ENCODE measurements at regions not wholly inside any gene's neighbourhood (a gene's known extent, or its start where the extent isn't known, plus 50 kb on each side); places are given as distances from the start of the nearest gene placed in this dataset.

DNA sequence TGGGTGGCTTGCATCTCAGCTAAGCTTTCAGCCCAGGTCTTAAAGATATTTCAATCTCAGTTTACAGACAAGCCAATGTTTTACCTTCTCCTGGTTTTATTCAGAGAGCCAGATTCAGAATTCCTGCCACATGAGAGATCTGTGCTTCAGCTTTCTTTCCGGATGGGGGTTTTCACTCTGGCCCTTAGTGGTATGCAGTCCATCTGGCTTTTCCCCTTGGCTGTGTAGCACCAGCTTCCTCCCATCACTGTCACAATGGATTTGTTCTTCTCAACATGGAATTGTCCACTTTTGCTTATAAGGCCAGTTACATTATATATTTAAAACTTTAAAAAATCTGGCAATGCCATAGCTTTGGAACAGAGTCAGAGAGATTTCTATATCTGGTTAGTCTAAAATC is 303.9 kb downstream of the ETS1 start:
- no peak overlapping the region for H3K9ac ChIP-seq (ENCODE audit: low read depth in 1 of 3, low read length in 3 of 3)
- no peak overlapping the region for H3K27ac ChIP-seq (ENCODE audit: low read depth, low read length)
- no peaks in the 10 kb centered on the region for H3K36me3 ChIP-seq (ENCODE audit: control insufficient read depth in 3 of 3, insufficient read depth in 3 of 3, low read length in 3 of 3)
- H3K9me3 ChIP-seq (ENCODE audit: control insufficient read depth in 3 of 3, low read length in 3 of 3), result no peaks in the 10 kb centered on the region
- H3K4me1 ChIP-seq (ENCODE audit: control insufficient read depth in 3 of 3, insufficient read depth in 3 of 3, low read length in 3 of 3), result no peaks in the 10 kb centered on the region
- H3K27me3 ChIP-seq (ENCODE audit: control insufficient read depth in 3 of 3, insufficient read depth in 3 of 3, low read length in 3 of 3), result no peaks in the 10 kb centered on the region
- no peak overlapping the region for H3K4me3 ChIP-seq (ENCODE audit: low read length in 3 of 3)

DNA sequence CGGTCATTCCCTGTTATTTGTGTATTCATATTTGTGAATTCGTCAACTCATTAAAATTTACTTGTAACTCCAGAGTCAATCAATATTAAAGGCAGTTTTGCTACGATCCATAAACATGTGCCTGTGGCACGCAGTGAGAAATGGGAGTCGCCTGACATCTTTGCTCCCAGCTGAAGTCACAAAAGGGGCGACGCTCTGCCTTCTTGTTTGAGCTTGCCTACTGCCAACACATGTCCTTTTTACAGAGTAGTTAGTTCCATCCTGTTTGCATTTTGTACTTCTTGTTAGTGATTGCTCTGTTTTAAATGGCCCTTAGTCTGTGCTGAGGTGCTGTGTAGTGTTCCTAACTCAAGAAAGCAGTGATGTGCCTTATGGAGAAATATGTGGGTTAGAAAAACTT is 305.3 kb downstream of the ETS1 start:
- Histone ChIP-seq H3K36me3 (ENCODE audit: control insufficient read depth in 3 of 3, insufficient read depth in 3 of 3, low read length in 3 of 3) (no peaks in the 10 kb centered on the region), H3K4me1 (ENCODE audit: control insufficient read depth in 3 of 3, insufficient read depth in 3 of 3, low read length in 3 of 3) (no peaks in the 10 kb centered on the region), H3K27ac (ENCODE audit: low read depth, low read length) (no peak overlapping the region)

DNA sequence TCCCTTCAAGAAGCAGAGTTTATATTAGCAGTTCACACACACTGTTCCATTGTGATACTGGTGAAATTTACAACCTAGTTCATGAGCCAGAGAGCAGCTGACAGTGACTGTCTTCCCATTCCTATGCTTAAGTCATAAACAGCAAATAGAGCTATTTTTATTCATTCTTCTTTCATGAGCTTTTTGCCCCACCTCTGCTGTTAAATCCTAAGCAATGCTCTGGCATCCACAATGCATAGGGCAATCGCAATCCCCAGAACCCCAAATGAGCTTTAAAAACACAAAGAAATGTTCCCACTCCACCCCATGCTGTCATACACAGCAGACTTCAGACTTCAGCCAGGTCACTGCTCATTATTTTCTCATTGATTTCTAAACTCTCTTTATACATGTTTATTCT is 307.5 kb downstream of the ETS1 start:
- no peak overlapping the region for H3K27ac ChIP-seq (ENCODE audit: low read depth, low read length)
- no peak overlapping the region for H3K9ac ChIP-seq (ENCODE audit: low read depth in 1 of 3, low read length in 3 of 3)
- H3K4me1 ChIP-seq (ENCODE audit: control insufficient read depth in 3 of 3, insufficient read depth in 3 of 3, low read length in 3 of 3), result no peaks in the 10 kb centered on the region
- H3K4me3 ChIP-seq (ENCODE audit: low read length in 3 of 3), result no peak overlapping the region
- no peaks in the 10 kb centered on the region for H3K27me3 ChIP-seq (ENCODE audit: control insufficient read depth in 3 of 3, insufficient read depth in 3 of 3, low read length in 3 of 3)
- no peaks in the 10 kb centered on the region for H3K9me3 ChIP-seq (ENCODE audit: control insufficient read depth in 3 of 3, low read length in 3 of 3)
- H3K36me3 ChIP-seq (ENCODE audit: control insufficient read depth in 3 of 3, insufficient read depth in 3 of 3, low read length in 3 of 3), result no peaks in the 10 kb centered on the region

More for the DNA sequence above, 305.3 kb downstream of the ETS1 start:
- Histone ChIP-seq H3K9ac (ENCODE audit: low read depth in 1 of 3, low read length in 3 of 3) (no peak overlapping the region), H3K9me3 (ENCODE audit: control insufficient read depth in 3 of 3, low read length in 3 of 3) (no peaks in the 10 kb centered on the region), H3K4me3 (ENCODE audit: low read length in 3 of 3) (no peak overlapping the region), H3K27me3 (ENCODE audit: control insufficient read depth in 3 of 3, insufficient read depth in 3 of 3, low read length in 3 of 3) (no peaks in the 10 kb centered on the region)

DNA sequence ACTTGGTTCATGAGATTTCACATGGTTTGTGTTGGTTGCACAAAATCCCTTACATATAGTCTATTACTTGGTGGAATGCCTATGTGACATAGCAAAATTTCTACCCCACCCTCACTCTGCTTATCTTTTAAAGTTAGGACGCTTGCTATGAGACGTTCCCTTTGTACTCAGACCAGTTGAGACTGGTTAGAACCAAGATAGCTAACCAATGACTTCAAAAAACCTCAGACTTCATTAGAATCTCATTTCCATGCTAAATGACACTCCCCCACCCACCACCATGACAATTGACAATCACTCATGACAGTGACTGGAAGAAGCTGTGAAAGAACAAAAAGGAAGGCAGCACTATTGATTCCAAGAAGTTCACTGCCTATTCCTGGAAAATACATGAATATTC is 313.6 kb downstream of the ETS1 start:
- Histone ChIP-seq H3K9me3 (ENCODE audit: control insufficient read depth in 3 of 3, low read length in 3 of 3) (no peaks in the 10 kb centered on the region), H3K27me3 (ENCODE audit: control insufficient read depth in 3 of 3, insufficient read depth in 3 of 3, low read length in 3 of 3) (no peaks in the 10 kb centered on the region), H3K36me3 (ENCODE audit: control insufficient read depth in 3 of 3, insufficient read depth in 3 of 3, low read length in 3 of 3) (no peaks in the 10 kb centered on the region), H3K4me1 (ENCODE audit: control insufficient read depth in 3 of 3, insufficient read depth in 3 of 3, low read length in 3 of 3) (no peaks in the 10 kb centered on the region), H3K27ac (ENCODE audit: low read depth, low read length) (no peak overlapping the region), H3K9ac (ENCODE audit: low read depth in 1 of 3, low read length in 3 of 3) (no peak overlapping the region), H3K4me3 (ENCODE audit: low read length in 3 of 3) (no peak overlapping the region)

DNA sequence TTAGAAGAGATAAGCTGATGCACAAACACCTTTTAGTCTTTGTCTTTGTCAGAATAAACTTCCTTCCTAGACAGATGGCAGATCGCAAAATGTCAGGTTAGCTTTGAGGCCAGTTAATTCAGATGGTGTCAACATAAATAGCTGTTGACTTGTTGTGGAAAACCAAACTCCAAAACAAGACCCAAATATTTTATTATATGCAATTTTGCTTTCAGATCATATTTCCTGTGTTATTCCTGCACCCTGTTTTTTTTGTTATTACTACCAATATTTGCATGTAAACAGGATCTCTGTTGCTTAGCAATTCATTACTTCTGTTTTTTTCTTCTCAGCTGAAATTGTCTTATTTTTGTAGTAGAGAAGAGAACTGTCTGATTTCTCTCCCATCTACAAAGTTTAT is 316.0 kb downstream of the ETS1 start:
- no peaks in the 10 kb centered on the region for H3K9me3 ChIP-seq (ENCODE audit: control insufficient read depth in 3 of 3, low read length in 3 of 3)
- H3K27ac ChIP-seq (ENCODE audit: low read depth, low read length), result no peak overlapping the region
- no peak overlapping the region for H3K4me3 ChIP-seq (ENCODE audit: low read length in 3 of 3)
- no peaks in the 10 kb centered on the region for H3K4me1 ChIP-seq (ENCODE audit: control insufficient read depth in 3 of 3, insufficient read depth in 3 of 3, low read length in 3 of 3)
- no peaks in the 10 kb centered on the region for H3K27me3 ChIP-seq (ENCODE audit: control insufficient read depth in 3 of 3, insufficient read depth in 3 of 3, low read length in 3 of 3)
- no peak overlapping the region for H3K9ac ChIP-seq (ENCODE audit: low read depth in 1 of 3, low read length in 3 of 3)
- H3K36me3 ChIP-seq (ENCODE audit: control insufficient read depth in 3 of 3, insufficient read depth in 3 of 3, low read length in 3 of 3), result no peaks in the 10 kb centered on the region

DNA sequence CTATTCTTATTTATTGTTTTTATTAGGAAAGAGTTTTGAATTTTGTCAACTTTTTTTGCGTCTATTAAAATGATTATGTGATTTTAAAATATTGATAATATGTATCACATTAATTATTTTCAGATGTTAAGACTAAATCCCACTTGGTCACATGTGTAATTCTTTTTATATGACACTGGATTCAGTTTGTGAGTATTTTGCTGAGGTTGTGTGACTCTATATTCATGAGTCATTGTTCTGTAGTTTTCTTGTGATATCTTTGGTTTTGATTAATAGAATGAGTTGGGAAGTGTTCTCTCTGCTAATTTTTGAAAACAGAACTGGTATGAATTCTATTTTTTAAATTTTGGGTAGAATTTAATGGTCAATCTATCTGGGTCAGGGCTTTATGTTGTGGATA is 317.9 kb downstream of the ETS1 start:
- Histone ChIP-seq H3K9me3 (ENCODE audit: control insufficient read depth in 3 of 3, low read length in 3 of 3) (no peaks in the 10 kb centered on the region), H3K27ac (ENCODE audit: low read depth, low read length) (no peak overlapping the region), H3K36me3 (ENCODE audit: control insufficient read depth in 3 of 3, insufficient read depth in 3 of 3, low read length in 3 of 3) (no peaks in the 10 kb centered on the region), H3K4me3 (ENCODE audit: low read length in 3 of 3) (no peak overlapping the region), H3K4me1 (ENCODE audit: control insufficient read depth in 3 of 3, insufficient read depth in 3 of 3, low read length in 3 of 3) (no peaks in the 10 kb centered on the region), H3K27me3 (ENCODE audit: control insufficient read depth in 3 of 3, insufficient read depth in 3 of 3, low read length in 3 of 3) (no peaks in the 10 kb centered on the region), H3K9ac (ENCODE audit: low read depth in 1 of 3, low read length in 3 of 3) (no peak overlapping the region)

DNA sequence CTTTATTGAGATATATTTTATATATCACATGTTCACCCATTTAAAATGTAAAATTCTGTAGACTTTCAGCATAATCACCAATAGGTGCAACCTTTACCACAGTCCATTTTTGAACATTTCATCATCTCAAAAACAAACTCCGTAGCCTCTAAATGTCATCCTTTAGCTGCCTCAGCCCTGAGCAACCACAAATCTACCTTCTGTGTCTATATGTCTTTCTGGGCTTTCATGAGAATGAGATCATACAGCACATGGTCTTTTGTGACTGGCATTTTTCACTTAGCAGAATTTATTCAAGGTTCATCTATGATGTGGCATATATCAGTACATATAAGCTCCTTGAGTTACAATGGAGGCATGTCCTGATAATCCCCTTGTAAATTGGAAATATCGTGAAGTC is 320.5 kb downstream of the ETS1 start:
- Histone ChIP-seq H3K9me3 (ENCODE audit: control insufficient read depth in 3 of 3, low read length in 3 of 3) (no peaks in the 10 kb centered on the region), H3K27me3 (ENCODE audit: control insufficient read depth in 3 of 3, insufficient read depth in 3 of 3, low read length in 3 of 3) (no peaks in the 10 kb centered on the region), H3K36me3 (ENCODE audit: control insufficient read depth in 3 of 3, insufficient read depth in 3 of 3, low read length in 3 of 3) (no peaks in the 10 kb centered on the region), H3K4me3 (ENCODE audit: low read length in 3 of 3) (no peak overlapping the region), H3K9ac (ENCODE audit: low read depth in 1 of 3, low read length in 3 of 3) (no peak overlapping the region), H3K27ac (ENCODE audit: low read depth, low read length) (no peak overlapping the region), H3K4me1 (ENCODE audit: control insufficient read depth in 3 of 3, insufficient read depth in 3 of 3, low read length in 3 of 3) (no peaks in the 10 kb centered on the region)

DNA sequence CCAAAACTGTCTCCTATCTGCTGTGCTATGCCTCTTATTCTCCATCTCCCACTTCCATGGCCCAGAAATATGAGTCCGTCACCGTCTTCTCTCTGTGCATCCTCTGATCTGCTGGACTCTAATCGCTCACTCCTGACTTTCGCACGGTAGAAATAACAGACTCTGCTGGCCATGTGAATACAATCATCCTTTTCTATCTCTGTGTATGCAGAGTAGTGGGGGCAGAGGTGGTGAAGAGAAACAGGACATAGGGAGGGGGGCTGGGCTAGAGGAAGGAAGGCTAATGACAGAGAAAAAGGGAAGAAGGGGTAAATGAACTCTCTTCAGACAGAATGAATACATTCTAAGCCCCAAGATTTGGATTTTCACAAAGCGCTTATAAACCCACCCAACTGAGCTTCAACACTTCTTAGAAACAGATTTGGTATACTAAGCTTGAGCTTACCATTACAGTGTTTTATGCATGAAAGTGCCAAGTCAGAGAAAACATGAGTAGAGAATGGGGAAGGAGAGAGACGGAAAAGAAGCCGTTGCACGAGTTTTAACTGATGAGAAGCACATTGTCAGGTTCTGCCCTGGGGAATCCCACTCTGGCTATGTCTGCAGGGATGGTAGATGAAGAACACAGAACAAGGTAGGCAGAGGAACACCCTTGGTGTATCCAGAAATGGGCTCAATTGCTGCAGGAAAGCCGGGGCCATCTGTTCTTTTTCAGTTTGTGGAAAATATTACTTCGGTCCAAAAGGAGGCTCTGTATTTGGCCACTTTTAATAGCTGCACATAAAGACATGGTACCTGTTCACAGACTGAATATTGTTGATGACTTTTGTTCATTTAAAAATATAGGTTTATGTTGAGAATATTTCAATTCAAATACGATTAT is 324.7 kb downstream of the ETS1 start:
- no peak overlapping the region for H3K9ac ChIP-seq (ENCODE audit: low read depth in 1 of 3, low read length in 3 of 3)

DNA sequence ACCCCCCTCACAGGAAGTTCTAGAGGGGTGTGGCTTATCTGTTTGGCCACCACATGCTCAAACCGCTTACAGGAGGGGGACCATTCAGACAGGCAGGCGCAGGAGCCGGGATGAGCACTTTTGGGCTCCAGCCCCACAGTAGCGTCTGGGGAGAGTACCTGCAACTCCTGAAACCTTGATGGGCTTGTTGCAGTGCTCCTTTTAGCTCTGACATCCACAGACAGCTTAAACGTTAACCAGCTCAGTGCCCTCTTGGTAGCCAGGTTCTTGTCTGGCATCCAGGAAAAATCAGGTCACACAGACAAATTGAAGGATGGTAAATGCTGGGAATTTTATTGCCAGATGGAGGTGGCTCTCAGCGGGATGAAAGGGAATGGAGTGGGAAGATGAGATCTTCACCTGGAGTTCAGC is 326.3 kb downstream of the ETS1 start:
- no peak overlapping the region for H3K9ac ChIP-seq (ENCODE audit: low read depth in 1 of 3, low read length in 3 of 3)
- no peaks in the 10 kb centered on the region for H3K27me3 ChIP-seq (ENCODE audit: control insufficient read depth in 3 of 3, insufficient read depth in 3 of 3, low read length in 3 of 3)
- no peaks in the 10 kb centered on the region for H3K36me3 ChIP-seq (ENCODE audit: control insufficient read depth in 3 of 3, insufficient read depth in 3 of 3, low read length in 3 of 3)
- peaks cover 0 to 4% (median 0%) of the 10 kb centered on the region in 3 donors for H3K4me1 ChIP-seq (ENCODE audit: control insufficient read depth in 3 of 3, insufficient read depth in 3 of 3, low read length in 3 of 3)
- no peaks in the 10 kb centered on the region for H3K9me3 ChIP-seq (ENCODE audit: control insufficient read depth in 3 of 3, low read length in 3 of 3)
- no peak overlapping the region for H3K4me3 ChIP-seq (ENCODE audit: low read length in 3 of 3)
- H3K27ac ChIP-seq (ENCODE audit: low read depth, low read length), result no peak overlapping the region

More for the DNA sequence above, 324.7 kb downstream of the ETS1 start:
- no peaks in the 10 kb centered on the region for H3K36me3 ChIP-seq (ENCODE audit: control insufficient read depth in 3 of 3, insufficient read depth in 3 of 3, low read length in 3 of 3)
- H3K4me3 ChIP-seq (ENCODE audit: low read length in 3 of 3), result no peak overlapping the region
- H3K27me3 ChIP-seq (ENCODE audit: control insufficient read depth in 3 of 3, insufficient read depth in 3 of 3, low read length in 3 of 3), result no peaks in the 10 kb centered on the region
- H3K27ac ChIP-seq (ENCODE audit: low read depth, low read length), result no peak overlapping the region
- H3K9me3 ChIP-seq (ENCODE audit: control insufficient read depth in 3 of 3, low read length in 3 of 3), result no peaks in the 10 kb centered on the region
- H3K4me1 ChIP-seq (ENCODE audit: control insufficient read depth in 3 of 3, insufficient read depth in 3 of 3, low read length in 3 of 3), result peaks cover 0 to 4% (median 0%) of the 10 kb centered on the region in 3 donors

DNA sequence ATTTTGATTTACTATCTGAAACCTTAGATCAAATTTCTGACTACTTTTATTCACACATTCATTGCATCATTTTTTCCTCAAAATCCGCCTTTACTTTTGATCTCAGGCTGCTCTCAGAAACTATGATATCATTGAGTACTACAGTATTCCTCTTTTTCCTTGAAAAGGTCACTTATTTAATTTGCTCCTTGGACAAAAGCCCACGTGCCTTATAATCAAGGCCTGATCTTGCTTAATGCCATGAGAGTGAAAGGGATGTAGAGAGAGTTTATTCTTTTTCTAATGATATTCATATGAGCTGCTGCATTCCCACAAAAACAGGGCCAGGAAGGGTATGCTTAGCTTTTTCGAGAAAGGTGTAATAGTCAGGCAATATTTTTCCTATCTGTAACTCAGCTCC is 327.0 kb downstream of the ETS1 start:
- no peaks in the 10 kb centered on the region for H3K9me3 ChIP-seq (ENCODE audit: control insufficient read depth in 3 of 3, low read length in 3 of 3)
- peaks cover 0 to 4% (median 0%) of the 10 kb centered on the region in 3 donors for H3K4me1 ChIP-seq (ENCODE audit: control insufficient read depth in 3 of 3, insufficient read depth in 3 of 3, low read length in 3 of 3)
- H3K4me3 ChIP-seq (ENCODE audit: low read length in 3 of 3), result no peak overlapping the region
- H3K27me3 ChIP-seq (ENCODE audit: control insufficient read depth in 3 of 3, insufficient read depth in 3 of 3, low read length in 3 of 3), result no peaks in the 10 kb centered on the region
- no peaks in the 10 kb centered on the region for H3K36me3 ChIP-seq (ENCODE audit: control insufficient read depth in 3 of 3, insufficient read depth in 3 of 3, low read length in 3 of 3)
- no peak overlapping the region for H3K27ac ChIP-seq (ENCODE audit: low read depth, low read length)
- H3K9ac ChIP-seq (ENCODE audit: low read depth in 1 of 3, low read length in 3 of 3), result no peak overlapping the region
